H1 (cell line): ENCODE measurements at regions not wholly inside any gene's neighbourhood (a gene's known extent, or its start where the extent isn't known, plus 50 kb on each side); places are given as distances from the start of the nearest gene placed in this dataset.

Experiments
- HDAC6 ChIP-seq: IDR thresholded peaks from one replicate; pipeline ENCODE4 v1.7.1; 2012; ENCODE audit warnings: low read depth, mild to moderate bottlenecking, inconsistent platforms, low read length, moderate library complexity
- KDM4A ChIP-seq: IDR thresholded peaks from one replicate; pipeline ENCODE4 v1.7.1; 2012; ENCODE audit warnings: low read depth, mild to moderate bottlenecking, moderate library complexity, low read length, inconsistent platforms; ENCODE audit not compliant: severe bottlenecking
- TF ChIP-seq, protein P1 (sequence below): IDR thresholded peaks from 2 replicates; pipeline ENCODE4 v1.6.1; 2012; ENCODE audit warnings: inconsistent platforms

- TF ChIP-seq, protein P1, sequence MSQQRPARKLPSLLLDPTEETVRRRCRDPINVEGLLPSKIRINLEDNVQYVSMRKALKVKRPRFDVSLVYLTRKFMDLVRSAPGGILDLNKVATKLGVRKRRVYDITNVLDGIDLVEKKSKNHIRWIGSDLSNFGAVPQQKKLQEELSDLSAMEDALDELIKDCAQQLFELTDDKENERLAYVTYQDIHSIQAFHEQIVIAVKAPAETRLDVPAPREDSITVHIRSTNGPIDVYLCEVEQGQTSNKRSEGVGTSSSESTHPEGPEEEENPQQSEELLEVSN, result no peak
- TF ChIP-seq HDAC6 (no peak), KDM4A (no peak)
Measured at GRCh38 chr9:115668521-115668920, 485.1 kb upstream of the PAPPA start (continued).
